ENCODE measurements at regions not wholly inside any gene's neighbourhood (a gene's known extent, or its start where the extent isn't known, plus 50 kb on each side); places are given as distances from the start of the nearest gene placed in this dataset.

GRCh38 chr2:18883616-18884456, 294.5 kb upstream of the NT5C1B start:
- TF ChIP-seq, protein P1, sequence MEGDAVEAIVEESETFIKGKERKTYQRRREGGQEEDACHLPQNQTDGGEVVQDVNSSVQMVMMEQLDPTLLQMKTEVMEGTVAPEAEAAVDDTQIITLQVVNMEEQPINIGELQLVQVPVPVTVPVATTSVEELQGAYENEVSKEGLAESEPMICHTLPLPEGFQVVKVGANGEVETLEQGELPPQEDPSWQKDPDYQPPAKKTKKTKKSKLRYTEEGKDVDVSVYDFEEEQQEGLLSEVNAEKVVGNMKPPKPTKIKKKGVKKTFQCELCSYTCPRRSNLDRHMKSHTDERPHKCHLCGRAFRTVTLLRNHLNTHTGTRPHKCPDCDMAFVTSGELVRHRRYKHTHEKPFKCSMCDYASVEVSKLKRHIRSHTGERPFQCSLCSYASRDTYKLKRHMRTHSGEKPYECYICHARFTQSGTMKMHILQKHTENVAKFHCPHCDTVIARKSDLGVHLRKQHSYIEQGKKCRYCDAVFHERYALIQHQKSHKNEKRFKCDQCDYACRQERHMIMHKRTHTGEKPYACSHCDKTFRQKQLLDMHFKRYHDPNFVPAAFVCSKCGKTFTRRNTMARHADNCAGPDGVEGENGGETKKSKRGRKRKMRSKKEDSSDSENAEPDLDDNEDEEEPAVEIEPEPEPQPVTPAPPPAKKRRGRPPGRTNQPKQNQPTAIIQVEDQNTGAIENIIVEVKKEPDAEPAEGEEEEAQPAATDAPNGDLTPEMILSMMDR (conservative IDR thresholded peaks at IDR 0.05; ENCODE audit: low read depth, low read length): peak; percentile 85
- TF ChIP-seq EZH2phosphoT487 (IDR thresholded peaks at IDR 0.05; ENCODE audit: borderline replicate concordance, low read length) (no peak), EZH2 (IDR thresholded peaks at IDR 0.05; ENCODE audit: low read length, unreplicated experiment) (no peak)
- intact Hi-C loops (cut with micrococcal nuclease): loop anchor here (1.0 to 5.0 kb wide), 4 partner anchors 132 to 479 kb away; no protein-coding TSS in a partner anchor
- H3K27me3 ChIP-seq (ENCODE audit: low read length): no peaks in the 10 kb centered on the region
- POLR2A ChIA-PET (ENCODE audit: unreplicated experiment): no interaction called here
- H4K20me1 ChIP-seq (ENCODE audit: low read length): no peaks in the 10 kb centered on the region
- no peaks in the 10 kb centered on the region for H3F3A ChIP-seq (ENCODE audit: low read length, unreplicated experiment)
- no peaks in the 10 kb centered on the region for H3K9me3 ChIP-seq (ENCODE audit: low read length)
- H3K36me3 ChIP-seq (ENCODE audit: low read depth, low read length): no peaks in the 10 kb centered on the region
- ATAC-seq (peak; percentile 60), DNase-seq (peak; percentile 69)
- 0 out of 2 replicates have a peak, but pooled peaks cover 9% of the 10 kb centered on the region for H3K4me1 ChIP-seq (ENCODE audit: insufficient read depth, low read length)
- H3K9me2 ChIP-seq (replicated peaks; ENCODE audit: low read length): no peaks in the 10 kb centered on the region
- no peak overlapping the region for H2AFZ ChIP-seq (ENCODE audit: low read length)
- no peaks in the 10 kb centered on the region for H3K79me2 ChIP-seq (ENCODE audit: low read length)
- no peak overlapping the region for H3K4me2 ChIP-seq (ENCODE audit: low read length)
- no TSS peak for BruUV-seq (replicated peaks)
- no peak overlapping the region for H3K27ac ChIP-seq (ENCODE audit: low read length)
- CTCF ChIA-PET: interaction anchor here (0.5 kb wide), 1 partner anchor 221 kb away, joined by 3 read pairs; no protein-coding TSS in a partner anchor
- H3K4me3 ChIP-seq (ENCODE audit: low read length): no peak overlapping the region
- no peak overlapping the region for H3K9ac ChIP-seq (ENCODE audit: low read length)

GRCh38 chr2:18871430-18871829, 282.1 kb upstream of the NT5C1B start:
- intact Hi-C loops (cut with micrococcal nuclease): no loop called here
- POLR2A ChIA-PET (ENCODE audit: unreplicated experiment): no interaction called here
- H3K4me3 ChIP-seq (ENCODE audit: low read length): no peak overlapping the region
- no peaks in the 10 kb centered on the region for H3K79me2 ChIP-seq (ENCODE audit: low read length)
- no peak for ATAC-seq
- TF ChIP-seq EZH2phosphoT487 (IDR thresholded peaks at IDR 0.05; ENCODE audit: borderline replicate concordance, low read length) (no peak), EZH2 (IDR thresholded peaks at IDR 0.05; ENCODE audit: low read length, unreplicated experiment) (no peak)
- TF ChIP-seq, protein P1 (conservative IDR thresholded peaks at IDR 0.05; ENCODE audit: low read depth, low read length): no peak
- no peak overlapping the region for H3K9ac ChIP-seq (ENCODE audit: low read length)
- no peak overlapping the region for H2AFZ ChIP-seq (ENCODE audit: low read length)
- no TSS peak for BruUV-seq (replicated peaks)
- no peak for DNase-seq
- no peaks in the 10 kb centered on the region for H3K36me3 ChIP-seq (ENCODE audit: low read depth, low read length)
- no peaks in the 10 kb centered on the region for H3K27me3 ChIP-seq (ENCODE audit: low read length)
- H3K9me2 ChIP-seq (replicated peaks; ENCODE audit: low read length): no peaks in the 10 kb centered on the region
- CTCF ChIA-PET: no interaction called here
- no peak overlapping the region for H3K27ac ChIP-seq (ENCODE audit: low read length)
- H3K9me3 ChIP-seq (ENCODE audit: low read length): no peaks in the 10 kb centered on the region
- H3K4me1 ChIP-seq (ENCODE audit: insufficient read depth, low read length): no peaks in the 10 kb centered on the region
- no peaks in the 10 kb centered on the region for H3F3A ChIP-seq (ENCODE audit: low read length, unreplicated experiment)
- no peak overlapping the region for H3K4me2 ChIP-seq (ENCODE audit: low read length)
- no peaks in the 10 kb centered on the region for H4K20me1 ChIP-seq (ENCODE audit: low read length)

- no peak overlapping the region for H2AFZ ChIP-seq (ENCODE audit: low read length)
- H3F3A ChIP-seq (ENCODE audit: low read length, unreplicated experiment): no peaks in the 10 kb centered on the region
These were observed 280.9 kb upstream of the NT5C1B start for GRCh38 chr2:18870307-18870706.

More at GRCh38 chr2:18870307-18870706, 280.9 kb upstream of the NT5C1B start:
- intact Hi-C loops (cut with micrococcal nuclease): no loop called here
- ATAC-seq: no peak
- H3K4me1 ChIP-seq (ENCODE audit: insufficient read depth, low read length): no peaks in the 10 kb centered on the region
- H3K4me3 ChIP-seq (ENCODE audit: low read length): no peak overlapping the region
- DNase-seq: no peak
- BruUV-seq (replicated peaks): no TSS peak
- TF ChIP-seq EZH2 (IDR thresholded peaks at IDR 0.05; ENCODE audit: low read length, unreplicated experiment) (no peak), EZH2phosphoT487 (IDR thresholded peaks at IDR 0.05; ENCODE audit: borderline replicate concordance, low read length) (no peak)
- TF ChIP-seq, protein P1 (conservative IDR thresholded peaks at IDR 0.05; ENCODE audit: low read depth, low read length): no peak
- no peak overlapping the region for H3K4me2 ChIP-seq (ENCODE audit: low read length)
- ChIA-PET CTCF (no interaction called here), POLR2A (ENCODE audit: unreplicated experiment) (no interaction called here)
- H4K20me1 ChIP-seq (ENCODE audit: low read length): no peaks in the 10 kb centered on the region
- H3K9me3 ChIP-seq (ENCODE audit: low read length): no peaks in the 10 kb centered on the region
- H3K9me2 ChIP-seq (replicated peaks; ENCODE audit: low read length): no peaks in the 10 kb centered on the region
- H3K36me3 ChIP-seq (ENCODE audit: low read depth, low read length): no peaks in the 10 kb centered on the region
- no peak overlapping the region for H3K27ac ChIP-seq (ENCODE audit: low read length)
- no peaks in the 10 kb centered on the region for H3K27me3 ChIP-seq (ENCODE audit: low read length)
- H3K9ac ChIP-seq (ENCODE audit: low read length): no peak overlapping the region
- no peaks in the 10 kb centered on the region for H3K79me2 ChIP-seq (ENCODE audit: low read length)
